B cell (primary cell): ENCODE measurements at regions not wholly inside any gene's neighbourhood (a gene's known extent, or its start where the extent isn't known, plus 50 kb on each side); places are given as distances from the start of the nearest gene placed in this dataset.

Experiments used
- EZH2 ChIP-seq: IDR thresholded peaks from 2 replicates; pipeline ENCODE4 v1.6.1; 2012; ENCODE audit warnings: borderline replicate concordance, low read depth, mild to moderate bottlenecking, moderate library complexity, low read length; ENCODE audit not compliant: insufficient read depth, poor library complexity, severe bottlenecking
- TF ChIP-seq, protein P1 (sequence below): fragments of 200-600 bp; IDR thresholded peaks from one replicate; pipeline ENCODE4 v1.8.0; 2022; ENCODE audit warnings: antibody characterized with exemption, mild to moderate bottlenecking

DNA sequence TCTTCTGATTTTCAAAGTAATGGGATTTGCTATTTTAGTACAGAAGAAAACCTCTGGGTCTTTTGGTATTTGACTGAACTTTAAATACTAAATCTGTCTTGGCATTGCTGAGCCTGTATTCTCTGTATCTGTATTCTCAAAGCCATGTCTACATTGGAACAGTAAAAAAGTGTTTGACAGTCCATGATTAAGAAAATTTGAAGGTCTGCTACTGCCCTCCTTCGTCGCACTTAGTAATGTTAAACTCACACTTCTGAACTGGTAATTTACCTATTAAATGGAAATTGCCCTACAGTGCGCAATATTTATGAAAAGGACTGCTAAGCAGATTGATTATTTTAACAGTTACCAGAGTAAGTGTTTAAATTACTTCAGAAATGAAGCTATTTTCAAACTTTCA lies 165.7 kb upstream of the SMC2 start:
- TF ChIP-seq, protein P1, sequence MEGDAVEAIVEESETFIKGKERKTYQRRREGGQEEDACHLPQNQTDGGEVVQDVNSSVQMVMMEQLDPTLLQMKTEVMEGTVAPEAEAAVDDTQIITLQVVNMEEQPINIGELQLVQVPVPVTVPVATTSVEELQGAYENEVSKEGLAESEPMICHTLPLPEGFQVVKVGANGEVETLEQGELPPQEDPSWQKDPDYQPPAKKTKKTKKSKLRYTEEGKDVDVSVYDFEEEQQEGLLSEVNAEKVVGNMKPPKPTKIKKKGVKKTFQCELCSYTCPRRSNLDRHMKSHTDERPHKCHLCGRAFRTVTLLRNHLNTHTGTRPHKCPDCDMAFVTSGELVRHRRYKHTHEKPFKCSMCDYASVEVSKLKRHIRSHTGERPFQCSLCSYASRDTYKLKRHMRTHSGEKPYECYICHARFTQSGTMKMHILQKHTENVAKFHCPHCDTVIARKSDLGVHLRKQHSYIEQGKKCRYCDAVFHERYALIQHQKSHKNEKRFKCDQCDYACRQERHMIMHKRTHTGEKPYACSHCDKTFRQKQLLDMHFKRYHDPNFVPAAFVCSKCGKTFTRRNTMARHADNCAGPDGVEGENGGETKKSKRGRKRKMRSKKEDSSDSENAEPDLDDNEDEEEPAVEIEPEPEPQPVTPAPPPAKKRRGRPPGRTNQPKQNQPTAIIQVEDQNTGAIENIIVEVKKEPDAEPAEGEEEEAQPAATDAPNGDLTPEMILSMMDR, result no peak
- TF ChIP-seq EZH2, result no peak
